Thyroid gland (tissue), 4 donors: ENCODE measurements at regions not wholly inside any gene's neighbourhood (a gene's known extent, or its start where the extent isn't known, plus 50 kb on each side); places are given as distances from the start of the nearest gene placed in this dataset.

Experiments used
- CTCF ChIP-seq, 6 experiments: fragments of 200-600 bp in 3 of 6; fragments of 450-650 bp in 3 of 6; sonication (generic) in 3 of 6; IDR thresholded peaks; one replicate each; pipeline ENCODE4 v1.5.1; 2016 to 2019; ENCODE audit warnings: antibody characterized with exemption in 6 of 6, mild to moderate bottlenecking in 2 of 6, inconsistent platforms in 1 of 6, moderate library complexity in 1 of 6
- POLR2A ChIP-seq, 2 donors: fragments of 450-650 bp; IDR thresholded peaks; one replicate each; pipeline ENCODE4 v1.6.1; 2017; ENCODE audit warnings: antibody characterized with exemption in 2 of 2, mild to moderate bottlenecking in 2 of 2, moderate library complexity in 1 of 2

DNA sequence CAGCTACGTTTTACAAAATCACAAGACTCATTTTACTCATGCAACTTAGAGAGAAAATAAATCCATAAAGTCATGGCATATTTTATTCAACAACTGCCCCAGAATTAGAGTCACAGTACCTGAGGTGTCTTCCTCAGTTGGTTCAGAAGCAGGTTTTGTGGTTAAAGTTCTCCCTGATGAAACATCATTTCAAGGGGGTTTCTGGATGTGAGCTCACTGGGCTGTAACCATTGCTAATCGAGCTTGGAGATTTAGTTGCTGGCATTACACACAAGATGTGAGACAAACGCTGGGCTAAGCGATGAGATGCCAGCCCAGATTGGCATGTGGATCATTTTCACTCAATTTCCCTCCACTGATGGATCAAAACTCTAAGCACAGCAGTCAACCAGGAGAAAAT is 131.3 kb downstream of the PRELID2 start:
- TF ChIP-seq CTCF (IDR thresholded peaks at IDR 0.05) (no peak), POLR2A (IDR thresholded peaks at IDR 0.05) (no peak)
